Medulla oblongata (tissue), 1 donor: ENCODE measurements at regions not wholly inside any gene's neighbourhood (a gene's known extent, or its start where the extent isn't known, plus 50 kb on each side); places are given as distances from the start of the nearest gene placed in this dataset.

ENCODE experiments used
- DNase-seq: peaks from one replicate; pipeline ENCODE4 v3.0.0-alpha.2; 2015; ENCODE audit errors: extremely low spot score

GRCh38 chrX:81489987-81490386, 288.1 kb downstream of the SH3BGRL start:
- no peak for DNase-seq

GRCh38 chrX:81527881-81528440, 326.1 kb downstream of the SH3BGRL start:
- DNase-seq = no peak

GRCh38 chrX:81537723-81538122, 335.8 kb downstream of the SH3BGRL start:
- peak; percentile 66 for DNase-seq

- DNase-seq = no peak
Observed at GRCh38 chrX:81542255-81542654, 340.4 kb downstream of the SH3BGRL start.

GRCh38 chrX:81556880-81557279, 355.0 kb downstream of the SH3BGRL start:
- no peak for DNase-seq

- DNase-seq = no peak
Observed at GRCh38 chrX:81564851-81565250, 362.9 kb downstream of the SH3BGRL start.

- DNase-seq = no peak
Observed at GRCh38 chrX:81577028-81577427, 375.1 kb downstream of the SH3BGRL start.

- DNase-seq = no peak
Observed at GRCh38 chrX:81586096-81586495, 384.2 kb downstream of the SH3BGRL start.

GRCh38 chrX:81615979-81616378, 414.1 kb downstream of the SH3BGRL start:
- no peak for DNase-seq

GRCh38 chrX:81662381-81662780, 460.5 kb downstream of the SH3BGRL start:
- no peak for DNase-seq

GRCh38 chrX:81708487-81708886, 506.6 kb downstream of the SH3BGRL start:
- no peak for DNase-seq

GRCh38 chrX:81728622-81729021, 526.7 kb downstream of the SH3BGRL start:
- DNase-seq = no peak

- DNase-seq = no peak
Observed at GRCh38 chrX:81729269-81729777, 527.4 kb downstream of the SH3BGRL start.

GRCh38 chrX:81779701-81780100, 577.8 kb downstream of the SH3BGRL start:
- DNase-seq = no peak

- DNase-seq = no peak
Observed at GRCh38 chrX:81791086-81791485, 589.2 kb downstream of the SH3BGRL start.
